GM10266 (cell line): ENCODE measurements at regions not wholly inside any gene's neighbourhood (a gene's known extent, or its start where the extent isn't known, plus 50 kb on each side); places are given as distances from the start of the nearest gene placed in this dataset.

Experiments
- DNase-seq: peaks from one replicate; pipeline ENCODE4 v3.0.0; 2012; ENCODE audit errors: extremely low spot score
- TF ChIP-seq, protein P1 (sequence below): IDR thresholded peaks from 2 replicates; pipeline ENCODE4 v1.5.1; 2012; ENCODE audit warnings: mild to moderate bottlenecking, low read depth; ENCODE audit not compliant: control insufficient read depth, insufficient read depth; ENCODE audit errors: missing control alignments

DNA sequence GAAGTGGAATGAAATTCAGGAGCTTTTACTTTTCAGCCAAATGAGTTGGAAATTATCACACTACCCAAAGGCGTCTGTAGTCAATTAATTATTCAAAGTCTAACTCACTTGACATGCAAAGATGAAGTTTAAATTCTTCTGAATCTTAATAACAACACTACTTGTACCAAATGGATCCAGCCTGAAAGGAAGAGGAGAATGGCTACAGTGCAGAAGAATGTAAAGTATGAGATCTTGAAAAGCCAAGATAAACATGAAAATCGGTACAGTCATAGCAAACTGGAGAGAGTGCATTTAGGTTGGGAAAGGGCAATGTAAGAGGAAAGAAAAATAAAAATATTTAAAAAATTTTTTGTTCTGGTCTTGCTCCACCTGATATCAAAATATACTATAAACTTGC lies 195.5 kb downstream of the SIM1 start:
- no peak for DNase-seq
- TF ChIP-seq, protein P1, sequence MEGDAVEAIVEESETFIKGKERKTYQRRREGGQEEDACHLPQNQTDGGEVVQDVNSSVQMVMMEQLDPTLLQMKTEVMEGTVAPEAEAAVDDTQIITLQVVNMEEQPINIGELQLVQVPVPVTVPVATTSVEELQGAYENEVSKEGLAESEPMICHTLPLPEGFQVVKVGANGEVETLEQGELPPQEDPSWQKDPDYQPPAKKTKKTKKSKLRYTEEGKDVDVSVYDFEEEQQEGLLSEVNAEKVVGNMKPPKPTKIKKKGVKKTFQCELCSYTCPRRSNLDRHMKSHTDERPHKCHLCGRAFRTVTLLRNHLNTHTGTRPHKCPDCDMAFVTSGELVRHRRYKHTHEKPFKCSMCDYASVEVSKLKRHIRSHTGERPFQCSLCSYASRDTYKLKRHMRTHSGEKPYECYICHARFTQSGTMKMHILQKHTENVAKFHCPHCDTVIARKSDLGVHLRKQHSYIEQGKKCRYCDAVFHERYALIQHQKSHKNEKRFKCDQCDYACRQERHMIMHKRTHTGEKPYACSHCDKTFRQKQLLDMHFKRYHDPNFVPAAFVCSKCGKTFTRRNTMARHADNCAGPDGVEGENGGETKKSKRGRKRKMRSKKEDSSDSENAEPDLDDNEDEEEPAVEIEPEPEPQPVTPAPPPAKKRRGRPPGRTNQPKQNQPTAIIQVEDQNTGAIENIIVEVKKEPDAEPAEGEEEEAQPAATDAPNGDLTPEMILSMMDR = no peak

DNA sequence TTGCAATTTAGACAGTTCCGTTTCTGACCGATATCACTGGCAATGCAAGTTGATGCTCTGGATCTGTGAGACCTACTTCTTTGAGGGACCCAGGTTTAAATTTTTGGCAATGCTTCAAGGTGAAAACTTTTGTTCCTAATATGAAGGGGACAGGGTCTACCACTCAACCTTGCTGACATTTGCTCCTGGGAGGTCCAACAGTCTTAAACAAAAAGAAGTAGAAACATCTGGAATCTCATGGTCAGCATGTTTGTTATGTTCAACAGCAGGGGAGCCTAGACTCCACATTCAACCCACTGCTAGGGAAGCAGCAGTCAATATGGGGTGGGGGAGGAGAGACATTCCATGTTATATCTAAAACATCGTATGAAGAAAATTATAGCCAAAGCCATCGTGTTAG lies 196.4 kb downstream of the SIM1 start:
- DNase-seq = no peak
- TF ChIP-seq, protein P1 = no peak

DNA sequence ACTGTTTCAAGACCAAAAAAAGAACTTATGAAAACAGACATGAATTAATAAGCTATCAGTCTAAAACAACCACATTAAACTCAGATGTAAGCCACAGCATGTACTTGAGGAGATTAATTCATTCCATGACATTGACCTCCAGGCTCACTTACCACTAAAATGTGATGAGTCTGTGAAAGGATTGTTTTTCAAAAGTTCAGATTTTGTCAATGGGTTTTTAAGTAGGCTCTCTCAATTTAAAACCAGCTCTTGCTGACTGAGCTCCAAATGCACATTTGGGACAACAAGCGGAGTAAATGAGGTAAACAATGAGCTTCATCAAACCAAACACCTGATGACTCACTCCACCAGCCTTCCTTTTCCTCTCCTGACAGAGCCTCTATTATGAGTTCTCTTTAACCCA lies 197.0 kb downstream of the SIM1 start:
- TF ChIP-seq, protein P1 = no peak
- DNase-seq = no peak

DNA sequence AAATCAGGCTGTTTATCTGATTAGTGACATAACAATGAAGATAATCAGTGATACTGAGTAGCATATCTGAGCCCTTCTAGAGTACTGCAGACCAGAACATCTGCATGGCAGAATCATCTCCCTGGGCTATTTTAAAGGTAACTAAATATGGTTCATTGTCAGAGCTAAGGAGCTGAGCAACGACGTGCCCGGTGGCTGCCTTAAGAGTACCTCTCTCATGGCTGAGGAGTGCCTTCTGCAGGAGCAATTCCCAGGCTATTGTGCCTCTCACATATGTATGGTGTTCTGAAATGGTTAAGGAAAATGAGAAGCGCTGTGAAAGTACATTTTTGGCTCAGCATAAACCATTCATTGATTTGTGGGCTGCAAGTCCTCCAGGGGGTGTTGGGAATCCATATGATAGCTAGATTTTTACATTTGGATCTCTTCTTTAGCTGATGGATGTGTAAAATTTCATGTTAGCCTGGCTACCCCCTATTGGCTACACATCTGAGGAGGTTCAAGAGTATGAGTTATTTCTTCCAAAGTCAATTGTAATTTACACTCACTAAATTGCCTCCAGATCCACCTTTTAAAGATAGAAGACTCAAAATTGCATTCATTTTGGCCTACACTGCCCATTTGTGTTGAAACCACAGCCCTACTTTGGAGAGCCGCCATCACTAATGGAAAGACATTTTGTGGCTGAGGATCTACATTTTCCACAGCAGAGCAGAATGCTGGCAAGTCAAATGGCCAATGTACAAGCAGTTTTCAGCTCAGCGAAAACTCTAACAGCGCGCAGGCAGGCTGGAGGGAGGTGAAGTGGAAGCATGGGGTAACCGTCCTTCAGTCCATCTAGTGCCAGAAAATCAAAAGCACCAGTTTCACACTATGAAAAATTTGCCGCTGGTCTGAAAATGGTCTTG lies 198.0 kb downstream of the SIM1 start:
- TF ChIP-seq, protein P1 = no peak
- DNase-seq = no peak

DNA sequence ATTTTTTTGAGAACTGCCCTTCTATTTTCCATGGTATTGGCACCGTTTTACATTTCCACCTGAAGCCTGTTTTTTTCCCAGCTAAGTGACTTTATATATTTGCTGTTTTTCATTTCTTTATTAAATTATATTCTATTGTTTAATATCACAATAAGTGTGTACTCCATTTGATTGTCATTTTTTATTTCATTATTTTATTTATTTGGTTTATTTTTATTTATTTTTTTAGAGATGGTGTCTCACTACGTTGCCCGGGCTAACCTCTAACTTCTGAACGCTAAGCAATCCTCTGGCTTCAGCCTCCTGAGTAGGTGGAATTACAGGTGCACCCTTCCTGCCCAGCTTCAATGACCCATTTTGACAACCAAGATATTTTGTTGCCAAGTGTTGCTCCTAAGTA lies 202.6 kb downstream of the SIM1 start:
- no peak for DNase-seq
- TF ChIP-seq, protein P1 = no peak

DNA sequence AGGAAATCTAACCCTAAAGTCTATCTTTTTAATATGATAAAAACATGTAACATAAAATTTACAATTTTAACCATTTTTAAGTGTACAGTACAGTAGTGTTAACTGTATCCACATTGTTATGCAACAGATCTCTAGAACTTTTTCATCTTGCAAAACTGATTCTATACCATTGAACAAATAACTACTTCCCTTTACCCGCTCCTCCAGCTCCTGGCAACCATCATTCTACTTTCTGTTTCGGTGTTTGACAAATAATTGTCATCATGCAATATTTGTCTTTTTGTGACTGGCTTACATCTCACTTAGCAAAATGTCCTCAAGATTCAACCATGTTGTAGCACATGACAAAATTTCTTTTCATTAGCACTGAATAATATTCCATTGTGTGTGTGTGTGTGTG lies 203.2 kb downstream of the SIM1 start:
- DNase-seq = no peak
- TF ChIP-seq, protein P1 = no peak

DNA sequence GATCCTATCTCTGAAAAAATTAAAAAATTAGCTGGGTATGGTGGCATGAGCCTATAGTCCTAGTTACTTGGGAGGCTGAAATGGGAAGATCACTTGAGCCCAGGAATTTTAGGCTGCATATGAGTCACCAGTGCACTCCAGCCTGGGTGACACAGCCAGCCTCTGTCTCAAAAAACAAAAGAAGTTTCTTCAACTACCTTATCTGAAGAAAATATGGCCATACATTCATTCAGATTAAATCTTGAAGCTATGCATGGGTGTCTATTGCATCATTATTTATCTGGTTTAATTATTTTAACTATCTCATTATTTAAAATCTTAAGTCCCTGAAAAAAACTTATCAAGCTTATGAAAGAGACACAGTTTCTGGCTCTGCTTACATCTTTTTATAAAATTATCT lies 204.1 kb downstream of the SIM1 start:
- TF ChIP-seq, protein P1 = no peak
- no peak for DNase-seq
